H1 (cell line): ENCODE measurements at regions not wholly inside any gene's neighbourhood (a gene's known extent, or its start where the extent isn't known, plus 50 kb on each side); places are given as distances from the start of the nearest gene placed in this dataset.

ENCODE experiments used
- CHD2 ChIP-seq: IDR thresholded peaks from 2 replicates; pipeline ENCODE4 v1.6.1; 2012; ENCODE audit warnings: low read length, improper control_type of control experiment
- GABPA ChIP-seq: IDR thresholded peaks from 2 replicates; pipeline ENCODE4 v1.6.1; 2011; ENCODE audit warnings: mild to moderate bottlenecking, low read length, moderate library complexity, borderline replicate concordance; ENCODE audit not compliant: insufficient read depth
- JUN ChIP-seq: IDR thresholded peaks from 2 replicates; pipeline ENCODE4 v1.6.1; 2011; ENCODE audit warnings: low read depth, mild to moderate bottlenecking, improper control_type of control experiment, low read length
- POLR2A ChIP-seq, 2 experiments: IDR thresholded peaks; 1 replicate in 1 of 2; 2 replicates in 1 of 2; pipeline ENCODE4 v1.6.1; 2011; ENCODE audit warnings: low read depth in 2 of 2, low read length in 2 of 2, mild to moderate bottlenecking in 2 of 2; ENCODE audit errors: control extremely low read depth in 1 of 2
- POLR2AphosphoS5 ChIP-seq: IDR thresholded peaks from 2 replicates; pipeline ENCODE4 v1.6.1; 2011; ENCODE audit warnings: low read depth, low read length
- RAD21 ChIP-seq, 2 experiments: IDR thresholded peaks in 1 of 2; conservative IDR thresholded peaks in 1 of 2; 2 replicates each; pipeline ENCODE4 v1.6.1; 2011; ENCODE audit warnings: low read depth in 2 of 2, low read length in 2 of 2, improper control_type of control experiment in 1 of 2, inconsistent platforms in 1 of 2, mild to moderate bottlenecking in 1 of 2, moderate library complexity in 1 of 2
- SIRT6 ChIP-seq: IDR thresholded peaks from one replicate; pipeline ENCODE4 v1.7.1; 2012; ENCODE audit warnings: low read length, inconsistent platforms
- TF ChIP-seq, protein P1 (sequence below), 3 experiments: IDR thresholded peaks; 1 replicate in 2 of 3; 2 replicates in 1 of 3; pipeline versions ENCODE4 v1.5.1 to v1.6.1; 2011; ENCODE audit warnings: low read length in 3 of 3, mild to moderate bottlenecking in 3 of 3, inconsistent platforms in 2 of 3, low read depth in 1 of 3, moderate library complexity in 1 of 3; ENCODE audit not compliant: insufficient read depth in 1 of 3; ENCODE audit errors: control extremely low read depth in 1 of 3
- TF ChIP-seq, protein P2 (sequence below): IDR thresholded peaks from 2 replicates; pipeline ENCODE4 v1.6.1; 2012; ENCODE audit warnings: inconsistent platforms
- TF ChIP-seq, protein P3 (sequence below): IDR thresholded peaks from 2 replicates; pipeline ENCODE4 v1.6.1; 2011; ENCODE audit warnings: low read depth, mild to moderate bottlenecking, low read length; ENCODE audit not compliant: insufficient read depth

DNA sequence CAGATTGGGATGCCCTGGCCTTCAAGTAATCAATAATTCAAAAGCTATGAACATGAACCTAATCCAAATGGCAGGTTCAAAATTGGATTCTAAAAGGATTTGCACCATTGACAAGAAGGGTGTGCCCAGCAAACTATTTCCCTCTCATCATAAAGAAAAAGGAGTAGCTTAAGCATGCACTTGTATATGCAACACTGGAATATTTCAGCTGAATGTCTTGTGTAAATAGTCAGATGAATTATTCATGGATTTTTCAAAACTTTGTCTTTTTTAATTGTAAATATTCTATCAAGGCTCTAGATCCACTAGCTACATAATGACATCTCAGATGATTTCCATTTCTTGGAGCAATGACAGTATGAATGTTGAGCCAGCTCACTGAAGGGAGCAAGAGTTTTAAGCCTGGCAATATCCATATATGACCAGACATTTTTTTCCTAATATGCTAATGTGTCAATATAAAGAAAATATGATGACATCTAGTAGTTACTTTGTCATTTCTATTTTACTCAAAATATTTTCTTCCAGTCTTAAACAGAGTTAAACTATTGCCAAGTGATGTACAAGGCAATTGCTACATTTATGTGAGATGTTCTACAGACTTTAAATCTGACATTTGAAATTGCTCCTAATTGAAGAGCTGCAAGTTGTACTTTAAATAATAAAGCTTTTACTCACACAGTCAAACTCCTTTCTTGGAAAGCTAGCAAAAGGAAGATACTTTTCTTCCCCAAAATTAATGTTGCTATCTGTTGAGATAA, 230.5 kb upstream of the AGTR1 start:
- TF ChIP-seq, protein P1, sequence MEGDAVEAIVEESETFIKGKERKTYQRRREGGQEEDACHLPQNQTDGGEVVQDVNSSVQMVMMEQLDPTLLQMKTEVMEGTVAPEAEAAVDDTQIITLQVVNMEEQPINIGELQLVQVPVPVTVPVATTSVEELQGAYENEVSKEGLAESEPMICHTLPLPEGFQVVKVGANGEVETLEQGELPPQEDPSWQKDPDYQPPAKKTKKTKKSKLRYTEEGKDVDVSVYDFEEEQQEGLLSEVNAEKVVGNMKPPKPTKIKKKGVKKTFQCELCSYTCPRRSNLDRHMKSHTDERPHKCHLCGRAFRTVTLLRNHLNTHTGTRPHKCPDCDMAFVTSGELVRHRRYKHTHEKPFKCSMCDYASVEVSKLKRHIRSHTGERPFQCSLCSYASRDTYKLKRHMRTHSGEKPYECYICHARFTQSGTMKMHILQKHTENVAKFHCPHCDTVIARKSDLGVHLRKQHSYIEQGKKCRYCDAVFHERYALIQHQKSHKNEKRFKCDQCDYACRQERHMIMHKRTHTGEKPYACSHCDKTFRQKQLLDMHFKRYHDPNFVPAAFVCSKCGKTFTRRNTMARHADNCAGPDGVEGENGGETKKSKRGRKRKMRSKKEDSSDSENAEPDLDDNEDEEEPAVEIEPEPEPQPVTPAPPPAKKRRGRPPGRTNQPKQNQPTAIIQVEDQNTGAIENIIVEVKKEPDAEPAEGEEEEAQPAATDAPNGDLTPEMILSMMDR (IDR thresholded peaks at IDR 0.05; ENCODE audit: control extremely low read depth in 1 of 3, insufficient read depth in 1 of 3, low read depth in 1 of 3, low read length in 3 of 3) = no peak
- TF ChIP-seq, protein P2, sequence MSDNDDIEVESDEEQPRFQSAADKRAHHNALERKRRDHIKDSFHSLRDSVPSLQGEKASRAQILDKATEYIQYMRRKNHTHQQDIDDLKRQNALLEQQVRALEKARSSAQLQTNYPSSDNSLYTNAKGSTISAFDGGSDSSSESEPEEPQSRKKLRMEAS = no peak
- TF ChIP-seq CHD2 (no peak), POLR2AphosphoS5 (no peak), POLR2A (IDR thresholded peaks at IDR 0.05; ENCODE audit: control extremely low read depth in 1 of 2, low read depth in 2 of 2, low read length in 2 of 2) (no peak), GABPA (no peak), RAD21 (IDR thresholded peaks at IDR 0.05 in 1 of 2, conservative IDR thresholded peaks at IDR 0.05 in 1 of 2; ENCODE audit: low read depth in 2 of 2, low read length in 2 of 2) (no peak), JUN (no peak), SIRT6 (no peak)
- TF ChIP-seq, protein P3, sequence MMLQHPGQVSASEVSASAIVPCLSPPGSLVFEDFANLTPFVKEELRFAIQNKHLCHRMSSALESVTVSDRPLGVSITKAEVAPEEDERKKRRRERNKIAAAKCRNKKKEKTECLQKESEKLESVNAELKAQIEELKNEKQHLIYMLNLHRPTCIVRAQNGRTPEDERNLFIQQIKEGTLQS = no peak
